ENCODE measurements at regions not wholly inside any gene's neighbourhood (a gene's known extent, or its start where the extent isn't known, plus 50 kb on each side); places are given as distances from the start of the nearest gene placed in this dataset.

GRCh38 chr10:44043646-44044375, 341.1 kb downstream of the CXCL12 start:
- DNase-seq (ENCODE audit: low read depth), result no peak
- no peak overlapping the region for H3K4me3 ChIP-seq (ENCODE audit: low read length)
- no peak for TF ChIP-seq CTCF (conservative IDR thresholded peaks at IDR 0.05; ENCODE audit: low read depth, low read length)

- no peak overlapping the region for H3K4me3 ChIP-seq (ENCODE audit: low read length)
- TF ChIP-seq CTCF (conservative IDR thresholded peaks at IDR 0.05; ENCODE audit: low read depth, low read length), result no peak
- no peak for DNase-seq (ENCODE audit: low read depth)
Measured at GRCh38 chr10:44042926-44043602, 341.8 kb downstream of the CXCL12 start.

- TF ChIP-seq CTCF (conservative IDR thresholded peaks at IDR 0.05; ENCODE audit: low read depth, low read length), result no peak
- H3K4me3 ChIP-seq (ENCODE audit: low read length), result no peak overlapping the region
- DNase-seq (ENCODE audit: low read depth), result no peak
Measured at GRCh38 chr10:44042075-44042770, 342.7 kb downstream of the CXCL12 start.

GRCh38 chr10:44039599-44039998, 345.3 kb downstream of the CXCL12 start:
- no peak overlapping the region for H3K4me3 ChIP-seq (ENCODE audit: low read length)
- TF ChIP-seq CTCF (conservative IDR thresholded peaks at IDR 0.05; ENCODE audit: low read depth, low read length), result no peak
- no peak for DNase-seq (ENCODE audit: low read depth)

- no peak overlapping the region for H3K4me3 ChIP-seq (ENCODE audit: low read length)
- no peak for DNase-seq (ENCODE audit: low read depth)
- no peak for TF ChIP-seq CTCF (conservative IDR thresholded peaks at IDR 0.05; ENCODE audit: low read depth, low read length)
Measured at GRCh38 chr10:44036425-44036824, 348.5 kb downstream of the CXCL12 start.

GRCh38 chr10:44035474-44036197, 349.3 kb downstream of the CXCL12 start:
- DNase-seq (ENCODE audit: low read depth), result no peak
- no peak for TF ChIP-seq CTCF (conservative IDR thresholded peaks at IDR 0.05; ENCODE audit: low read depth, low read length)
- no peak overlapping the region for H3K4me3 ChIP-seq (ENCODE audit: low read length)
